ENCODE measurements at regions not wholly inside any gene's neighbourhood (a gene's known extent, or its start where the extent isn't known, plus 50 kb on each side); places are given as distances from the start of the nearest gene placed in this dataset.

DNA sequence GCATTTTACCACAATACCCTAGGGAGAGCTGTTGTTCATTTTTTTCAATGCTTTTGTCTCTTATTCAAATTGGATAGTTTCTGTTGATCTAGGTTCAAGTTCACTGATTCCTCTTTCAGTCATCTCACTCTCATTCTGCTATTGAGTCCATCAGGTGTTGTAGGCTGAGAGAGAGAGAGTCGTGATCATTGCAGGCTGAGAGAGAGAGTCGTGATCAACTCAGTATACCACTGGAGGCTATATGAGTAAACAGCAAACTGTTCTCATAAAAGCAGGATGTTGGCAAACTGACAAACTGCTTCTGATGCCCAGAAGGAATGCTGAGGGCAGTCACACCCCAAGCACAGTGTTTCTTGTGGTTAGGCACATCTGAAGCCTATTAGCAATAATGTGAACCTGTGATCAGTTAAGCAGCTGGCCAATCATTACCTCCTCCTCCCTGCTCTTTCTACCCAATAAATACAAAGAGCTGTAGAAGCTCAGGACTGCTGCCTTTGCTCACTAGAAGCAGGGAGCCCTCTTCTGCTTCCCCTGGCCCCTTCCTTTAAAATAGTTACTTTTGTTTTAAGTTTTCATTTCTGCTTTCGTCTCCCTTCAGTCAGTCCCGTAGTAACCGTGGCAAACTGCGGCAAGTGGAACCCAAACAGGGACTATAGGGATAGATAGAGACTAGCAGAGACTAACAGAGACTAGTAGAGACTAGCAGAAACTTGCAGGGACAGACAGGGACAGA, 476.1 kb upstream of the ACO1 start:
- H3K9me2 ChIP-seq (replicated peaks; ENCODE audit: control insufficient read depth, low read length): no peaks in the 10 kb centered on the region
- TF ChIP-seq, protein P1, sequence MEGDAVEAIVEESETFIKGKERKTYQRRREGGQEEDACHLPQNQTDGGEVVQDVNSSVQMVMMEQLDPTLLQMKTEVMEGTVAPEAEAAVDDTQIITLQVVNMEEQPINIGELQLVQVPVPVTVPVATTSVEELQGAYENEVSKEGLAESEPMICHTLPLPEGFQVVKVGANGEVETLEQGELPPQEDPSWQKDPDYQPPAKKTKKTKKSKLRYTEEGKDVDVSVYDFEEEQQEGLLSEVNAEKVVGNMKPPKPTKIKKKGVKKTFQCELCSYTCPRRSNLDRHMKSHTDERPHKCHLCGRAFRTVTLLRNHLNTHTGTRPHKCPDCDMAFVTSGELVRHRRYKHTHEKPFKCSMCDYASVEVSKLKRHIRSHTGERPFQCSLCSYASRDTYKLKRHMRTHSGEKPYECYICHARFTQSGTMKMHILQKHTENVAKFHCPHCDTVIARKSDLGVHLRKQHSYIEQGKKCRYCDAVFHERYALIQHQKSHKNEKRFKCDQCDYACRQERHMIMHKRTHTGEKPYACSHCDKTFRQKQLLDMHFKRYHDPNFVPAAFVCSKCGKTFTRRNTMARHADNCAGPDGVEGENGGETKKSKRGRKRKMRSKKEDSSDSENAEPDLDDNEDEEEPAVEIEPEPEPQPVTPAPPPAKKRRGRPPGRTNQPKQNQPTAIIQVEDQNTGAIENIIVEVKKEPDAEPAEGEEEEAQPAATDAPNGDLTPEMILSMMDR (IDR thresholded peaks at IDR 0.05; ENCODE audit: low read depth, low read length, poor library complexity, severe bottlenecking): no peak
- no peak for TF ChIP-seq EZH2phosphoT487 (IDR thresholded peaks at IDR 0.05; ENCODE audit: borderline replicate concordance, low read length)
- H3K36me3 ChIP-seq (ENCODE audit: control insufficient read depth, low read length): no peaks in the 10 kb centered on the region
- H4K20me1 ChIP-seq (ENCODE audit: control insufficient read depth, insufficient read depth, low read depth, low read length): no peaks in the 10 kb centered on the region
- no peaks in the 10 kb centered on the region for H3K4me1 ChIP-seq (ENCODE audit: control insufficient read depth, low read length)
- H3K4me3 ChIP-seq (ENCODE audit: low read length): no peak overlapping the region
- H3K4me2 ChIP-seq (ENCODE audit: low read length): peak overlapping the region; percentile 8; the same call in 1 of the 2 replicates
- no peak overlapping the region for H3K27ac ChIP-seq (ENCODE audit: low read depth, low read length)
- H3K79me2 ChIP-seq (ENCODE audit: control insufficient read depth, low read length): no peaks in the 10 kb centered on the region
- H3K27me3 ChIP-seq (ENCODE audit: control insufficient read depth, low read length): no peaks in the 10 kb centered on the region
- H3F3A ChIP-seq (ENCODE audit: control insufficient read depth, insufficient read depth): no peaks in the 10 kb centered on the region
- no peaks in the 10 kb centered on the region for H3K9me3 ChIP-seq (ENCODE audit: control insufficient read depth, insufficient read depth, low read length)

GRCh38 chr9:31908891-31909480, 475.5 kb upstream of the ACO1 start:
- Histone ChIP-seq H3K27ac (ENCODE audit: low read depth, low read length) (no peak overlapping the region), H3K27me3 (ENCODE audit: control insufficient read depth, low read length) (no peaks in the 10 kb centered on the region), H3K9me2 (replicated peaks; ENCODE audit: control insufficient read depth, low read length) (no peaks in the 10 kb centered on the region), H3K4me3 (ENCODE audit: low read length) (no peak overlapping the region), H3K4me2 (ENCODE audit: low read length) (peak overlapping the region; percentile 8; the same call in 1 of the 2 replicates), H3K36me3 (ENCODE audit: control insufficient read depth, low read length) (no peaks in the 10 kb centered on the region), H3F3A (ENCODE audit: control insufficient read depth, insufficient read depth) (no peaks in the 10 kb centered on the region), H3K4me1 (ENCODE audit: control insufficient read depth, low read length) (no peaks in the 10 kb centered on the region), H3K79me2 (ENCODE audit: control insufficient read depth, low read length) (no peaks in the 10 kb centered on the region), H3K9me3 (ENCODE audit: control insufficient read depth, insufficient read depth, low read length) (no peaks in the 10 kb centered on the region), H4K20me1 (ENCODE audit: control insufficient read depth, insufficient read depth, low read depth, low read length) (no peaks in the 10 kb centered on the region)
- no peak for TF ChIP-seq EZH2phosphoT487 (IDR thresholded peaks at IDR 0.05; ENCODE audit: borderline replicate concordance, low read length)
- TF ChIP-seq, protein P1 (IDR thresholded peaks at IDR 0.05; ENCODE audit: low read depth, low read length, poor library complexity, severe bottlenecking): no peak

GRCh38 chr9:31912636-31913035, 471.8 kb upstream of the ACO1 start:
- TF ChIP-seq, protein P1 (IDR thresholded peaks at IDR 0.05; ENCODE audit: low read depth, low read length, poor library complexity, severe bottlenecking): no peak
- no peak for TF ChIP-seq EZH2phosphoT487 (IDR thresholded peaks at IDR 0.05; ENCODE audit: borderline replicate concordance, low read length)
- no peaks in the 10 kb centered on the region for H4K20me1 ChIP-seq (ENCODE audit: control insufficient read depth, insufficient read depth, low read depth, low read length)

More at GRCh38 chr9:31912636-31913035, 471.8 kb upstream of the ACO1 start:
- Histone ChIP-seq H3K4me1 (ENCODE audit: control insufficient read depth, low read length) (no peaks in the 10 kb centered on the region), H3K9me2 (replicated peaks; ENCODE audit: control insufficient read depth, low read length) (no peaks in the 10 kb centered on the region), H3K27me3 (ENCODE audit: control insufficient read depth, low read length) (no peaks in the 10 kb centered on the region), H3K79me2 (ENCODE audit: control insufficient read depth, low read length) (no peaks in the 10 kb centered on the region), H3K36me3 (ENCODE audit: control insufficient read depth, low read length) (no peaks in the 10 kb centered on the region), H3K4me2 (ENCODE audit: low read length) (no peak overlapping the region), H3K9me3 (ENCODE audit: control insufficient read depth, insufficient read depth, low read length) (no peaks in the 10 kb centered on the region), H3F3A (ENCODE audit: control insufficient read depth, insufficient read depth) (no peaks in the 10 kb centered on the region), H3K4me3 (ENCODE audit: low read length) (no peak overlapping the region), H3K27ac (ENCODE audit: low read depth, low read length) (no peak overlapping the region)

Data from DOHH2 (cell line).